GM12864 (cell line): ENCODE measurements at regions not wholly inside any gene's neighbourhood (a gene's known extent, or its start where the extent isn't known, plus 50 kb on each side); places are given as distances from the start of the nearest gene placed in this dataset.

Experiments
- DNase-seq: peaks from one replicate; pipeline ENCODE4 v3.0.0-alpha.2; 2011; ENCODE audit warnings: low read depth
- H3K4me3 ChIP-seq: 2 replicates; pipeline ENCODE4 v1.5.1; 2011; ENCODE audit warnings: mild to moderate bottlenecking, low read depth, low read length, control low read depth
- CTCF ChIP-seq: IDR thresholded peaks from 2 replicates; pipeline ENCODE4 v1.5.1; 2011; ENCODE audit warnings: low read depth, mild to moderate bottlenecking, moderate library complexity, low read length, control low read depth, inconsistent platforms; ENCODE audit errors: missing control alignments

GRCh38 chr6:140821196-140821595, 1311.5 kb upstream of the GJE1 start:
- no peak for TF ChIP-seq CTCF
- H3K4me3 ChIP-seq: no peak overlapping the region
- DNase-seq: no peak

- no peak for DNase-seq
- no peak for TF ChIP-seq CTCF
- no peak overlapping the region for H3K4me3 ChIP-seq
These were observed 1315.5 kb upstream of the GJE1 start for GRCh38 chr6:140817176-140817575.

GRCh38 chr6:140816681-140817080, 1316.0 kb upstream of the GJE1 start:
- no peak for DNase-seq
- no peak for TF ChIP-seq CTCF
- no peak overlapping the region for H3K4me3 ChIP-seq

GRCh38 chr6:140812636-140813035, 1320.1 kb upstream of the GJE1 start:
- DNase-seq: no peak
- no peak overlapping the region for H3K4me3 ChIP-seq

GRCh38 chr6:140811642-140812041, 1321.1 kb upstream of the GJE1 start:
- no peak overlapping the region for H3K4me3 ChIP-seq
- no peak for TF ChIP-seq CTCF
- no peak for DNase-seq

More at GRCh38 chr6:140812636-140813035, 1320.1 kb upstream of the GJE1 start:
- TF ChIP-seq CTCF: no peak

GRCh38 chr6:140809694-140810101, 1323.0 kb upstream of the GJE1 start:
- TF ChIP-seq CTCF: no peak
- H3K4me3 ChIP-seq: no peak overlapping the region
- no peak for DNase-seq

GRCh38 chr6:140806431-140806830, 1326.3 kb upstream of the GJE1 start:
- DNase-seq: no peak
- no peak overlapping the region for H3K4me3 ChIP-seq
- TF ChIP-seq CTCF: no peak
